ENCODE measurements at regions not wholly inside any gene's neighbourhood (a gene's known extent, or its start where the extent isn't known, plus 50 kb on each side); places are given as distances from the start of the nearest gene placed in this dataset.

- H3K4ac ChIP-seq (ENCODE audit: low read depth, low read length): no peak overlapping the region
- intact Hi-C loops (cut with micrococcal nuclease): no loop called here
- no peak overlapping the region for H2AFZ ChIP-seq (replicated peaks; ENCODE audit: low read length, poor library complexity)
- no peak overlapping the region for H3K14ac ChIP-seq (replicated peaks; ENCODE audit: low read depth, low read length)
- H3K18ac ChIP-seq (ENCODE audit: low read depth, low read length): no peak overlapping the region
- no CpG with 5 or more reads among the region's 5 CpGs for WGBS, 2 experiments (ENCODE audit: extremely low coverage in 2 of 2, insufficient read length in 1 of 2)
- no TSS peak for BruUV-seq (replicated peaks)
- H4K5ac ChIP-seq (ENCODE audit: low read depth, low read length): no peak overlapping the region
- no peaks in the 10 kb centered on the region for H3K36me3 ChIP-seq (ENCODE audit: control insufficient read depth, insufficient read depth, low read length)
- H3K9ac ChIP-seq (ENCODE audit: low read depth, low read length): no peak overlapping the region
- no peaks in the 10 kb centered on the region for H3K9me1 ChIP-seq (ENCODE audit: insufficient read depth, low read length)
- no peak for TF ChIP-seq POLR2A (IDR thresholded peaks at IDR 0.05; ENCODE audit: low read depth, low read length)
- no peak overlapping the region for H3K23ac ChIP-seq (ENCODE audit: low read depth, low read length)
- H3K79me1 ChIP-seq (ENCODE audit: low read depth in 1 of 2, low read length in 2 of 2): no peaks in the 10 kb centered on the region
- H3K56ac ChIP-seq (ENCODE audit: extremely low read depth, insufficient read depth, low read length): no peak overlapping the region
- no peak overlapping the region for H3K4me3 ChIP-seq (ENCODE audit: insufficient read depth, low read depth, low read length)
- H2BK120ac ChIP-seq (ENCODE audit: low read depth, low read length): no peak overlapping the region
- no peak overlapping the region for H3K4me2 ChIP-seq (ENCODE audit: low read depth, low read length)
- no peak overlapping the region for H2BK15ac ChIP-seq (ENCODE audit: low read depth, low read length)
- no peak overlapping the region for H2AK9ac ChIP-seq (replicated peaks; ENCODE audit: low read depth, low read length, poor library complexity)
- no peaks in the 10 kb centered on the region; the same call in 1 of the 2 replicates for H3K4me1 ChIP-seq (ENCODE audit: control insufficient read depth, insufficient read depth, low read length)
- no peak overlapping the region for H2BK5ac ChIP-seq (ENCODE audit: low read depth, low read length, poor library complexity, severe bottlenecking)
- no peak for DNase-seq
- POLR2A ChIA-PET (ENCODE audit: unreplicated experiment): no interaction called here
- no peak overlapping the region for H4K8ac ChIP-seq (ENCODE audit: low read depth in 2 of 2, low read length in 2 of 2)
- no peak overlapping the region for H2BK20ac ChIP-seq (ENCODE audit: low read depth, low read length)
- ATAC-seq (ENCODE audit: low read depth): no peak
- in situ Hi-C loops (cut with MboI; ENCODE audit: low sequenced_read_pairs): no loop called here
- CTCF ChIA-PET: no interaction called here
- H3K27ac ChIP-seq (ENCODE audit: insufficient read depth, low read length): no peak overlapping the region
- no peaks in the 10 kb centered on the region for H3K27me3 ChIP-seq (ENCODE audit: control insufficient read depth, insufficient read depth, low read length)
- no peak overlapping the region for H2AK5ac ChIP-seq (ENCODE audit: low read depth, low read length)
- no peaks in the 10 kb centered on the region for H3K9me3 ChIP-seq (ENCODE audit: control insufficient read depth, insufficient read depth, low read length)
- H4K20me1 ChIP-seq (ENCODE audit: insufficient read depth, low read length): no peaks in the 10 kb centered on the region
- no peak overlapping the region for H4K91ac ChIP-seq (ENCODE audit: insufficient read depth, low read depth, low read length)
- dilution Hi-C loops (cut with HindIII; ENCODE audit: low sequenced_read_pairs, unreplicated experiment): no loop called here
Measured at GRCh38 chr17:70343114-70343513, 173.8 kb downstream of the KCNJ2 start.

All from IMR-90 (cell line).